HG03135 (cell line): ENCODE measurements at regions not wholly inside any gene's neighbourhood (a gene's known extent, or its start where the extent isn't known, plus 50 kb on each side); places are given as distances from the start of the nearest gene placed in this dataset.
"Not testable (repeated sequence)": the region's sequence is repeated elsewhere in the genome, so short reads cannot be mapped to it uniquely, and the experiment has no call there.

ENCODE experiments used
- ATAC-seq: cut with Tn5 transposase; IDR thresholded peaks from one replicate; pipeline ENCODE4 v1.9.1; 2021; ENCODE audit warnings: mild to moderate bottlenecking, moderate library complexity; ENCODE audit not compliant: unreplicated experiment

GRCh38 chr6:27178860-27179259, 68.6 kb upstream of the PRSS16 start:
- no peak for ATAC-seq

- ATAC-seq = no peak
These were observed 64.3 kb upstream of the PRSS16 start for GRCh38 chr6:27183060-27183832.

DNA sequence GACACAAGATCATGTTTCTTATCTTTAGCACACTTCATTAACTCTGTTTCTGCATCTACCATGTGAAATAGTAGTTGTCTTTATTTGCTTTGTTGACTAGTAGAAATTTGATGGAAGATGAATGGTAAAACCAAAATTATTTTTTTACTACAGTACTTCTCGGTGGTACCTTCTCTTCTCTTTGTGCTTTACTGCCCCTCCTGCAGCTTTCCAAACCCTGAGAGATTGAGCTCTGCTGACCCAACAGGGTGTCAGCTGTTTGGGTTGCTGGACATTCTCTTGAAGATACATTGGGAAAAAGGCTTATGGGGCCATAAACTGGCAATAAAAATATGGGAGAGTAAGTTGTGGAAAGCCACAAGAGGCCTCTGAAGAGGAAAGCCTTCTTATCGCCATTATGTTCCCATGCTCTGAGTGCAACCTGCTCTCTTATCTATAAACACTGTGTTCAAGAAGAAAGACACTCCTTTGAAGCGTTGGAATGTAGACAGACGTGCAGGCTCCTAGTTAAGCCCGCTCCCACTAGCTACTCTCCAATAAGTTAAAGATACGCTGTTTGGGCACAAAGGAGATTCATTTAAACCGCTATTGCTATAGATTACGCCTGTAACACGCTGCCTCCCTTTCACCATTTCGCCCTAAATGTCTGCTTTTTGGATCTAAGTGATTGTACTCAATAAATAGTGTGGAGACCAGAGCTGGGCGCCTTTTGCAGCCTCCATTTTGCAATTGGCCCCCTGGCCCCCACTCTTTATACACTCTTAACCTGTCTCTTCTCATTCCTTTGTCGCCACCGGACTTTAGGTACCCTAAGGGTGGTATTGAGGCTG, 60.1 kb upstream of the PRSS16 start:
- ATAC-seq = no peak

GRCh38 chr6:27188061-27188884, 59.2 kb upstream of the PRSS16 start:
- peak; percentile 84 for ATAC-seq

DNA sequence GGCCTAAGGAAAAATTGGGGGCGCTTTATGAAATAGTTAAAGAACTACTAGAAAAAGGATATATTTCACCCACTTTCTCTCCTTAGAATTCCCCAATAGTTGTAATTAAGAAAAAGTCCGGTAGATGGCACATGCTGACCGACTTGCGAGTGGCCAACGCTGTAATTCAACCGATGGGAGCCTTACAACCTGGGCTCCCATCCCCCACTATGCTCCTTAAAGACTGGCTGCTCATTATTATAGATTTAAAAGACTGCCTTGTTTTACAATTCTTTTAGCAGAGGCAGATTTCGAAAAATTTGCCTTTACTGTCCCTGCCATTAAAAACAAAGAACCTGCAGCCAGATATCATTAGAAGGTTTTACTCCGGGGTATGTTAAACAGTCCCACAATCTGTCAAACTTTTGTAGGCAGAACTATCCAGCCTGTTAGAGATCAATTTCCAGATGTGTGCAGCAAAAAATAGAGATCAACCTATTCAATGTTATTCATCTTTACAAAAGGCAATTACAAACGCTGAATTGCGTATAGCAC, 58.5 kb upstream of the PRSS16 start:
- peak; percentile 58 for ATAC-seq

GRCh38 chr6:27190126-27190525, 57.4 kb upstream of the PRSS16 start:
- no peak for ATAC-seq

DNA sequence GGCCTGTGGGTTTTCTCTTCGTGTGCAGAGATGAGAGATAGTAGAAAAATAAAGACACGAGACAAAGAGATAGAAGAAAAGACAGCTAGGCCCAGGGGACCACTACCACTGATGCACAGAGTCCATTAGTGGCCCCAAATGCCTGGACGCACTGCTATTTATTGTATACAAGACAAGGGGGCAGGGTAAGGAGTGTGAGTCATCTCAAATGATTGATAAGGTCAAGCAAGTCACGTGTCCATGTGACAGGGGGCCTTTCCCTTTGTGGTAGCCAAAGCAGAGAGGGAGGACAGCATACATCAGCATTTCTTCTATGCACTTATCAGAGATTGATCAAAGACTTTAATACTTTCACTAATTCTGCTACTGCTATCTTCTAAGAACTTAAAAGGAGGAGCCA, 53.0 kb upstream of the PRSS16 start:
- not testable (repeated sequence) for ATAC-seq

DNA sequence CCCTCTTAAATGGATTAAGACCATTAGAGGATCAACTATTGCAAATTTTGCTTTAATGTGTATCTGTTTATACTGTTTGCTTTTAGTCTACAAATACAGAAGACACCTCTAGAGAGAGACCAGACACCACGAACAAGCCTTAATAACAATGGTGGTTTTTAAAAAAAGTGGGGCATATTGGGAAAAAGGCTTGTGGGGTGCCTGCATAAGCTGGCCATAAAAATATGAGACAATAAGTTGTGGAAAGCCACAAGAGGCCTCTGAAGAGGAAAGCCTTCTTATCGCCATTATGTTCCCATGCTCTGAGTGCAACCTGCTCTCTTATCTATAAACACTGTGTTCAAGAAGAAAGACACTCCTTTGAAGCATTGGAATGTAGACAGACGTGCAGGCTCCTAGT, 52.0 kb upstream of the PRSS16 start:
- ATAC-seq = not testable (repeated sequence)
